NOMO-1 treated with dmso at 0.1 percent for 144 hours (cell line): ENCODE measurements at regions not wholly inside any gene's neighbourhood (a gene's known extent, or its start where the extent isn't known, plus 50 kb on each side); places are given as distances from the start of the nearest gene placed in this dataset.

Experiments
- DNase-seq: peaks from one replicate; lab custom pipeline; 2025; ENCODE audit not compliant: unreplicated experiment; lab: John Stamatoyannopoulos, UW

DNA sequence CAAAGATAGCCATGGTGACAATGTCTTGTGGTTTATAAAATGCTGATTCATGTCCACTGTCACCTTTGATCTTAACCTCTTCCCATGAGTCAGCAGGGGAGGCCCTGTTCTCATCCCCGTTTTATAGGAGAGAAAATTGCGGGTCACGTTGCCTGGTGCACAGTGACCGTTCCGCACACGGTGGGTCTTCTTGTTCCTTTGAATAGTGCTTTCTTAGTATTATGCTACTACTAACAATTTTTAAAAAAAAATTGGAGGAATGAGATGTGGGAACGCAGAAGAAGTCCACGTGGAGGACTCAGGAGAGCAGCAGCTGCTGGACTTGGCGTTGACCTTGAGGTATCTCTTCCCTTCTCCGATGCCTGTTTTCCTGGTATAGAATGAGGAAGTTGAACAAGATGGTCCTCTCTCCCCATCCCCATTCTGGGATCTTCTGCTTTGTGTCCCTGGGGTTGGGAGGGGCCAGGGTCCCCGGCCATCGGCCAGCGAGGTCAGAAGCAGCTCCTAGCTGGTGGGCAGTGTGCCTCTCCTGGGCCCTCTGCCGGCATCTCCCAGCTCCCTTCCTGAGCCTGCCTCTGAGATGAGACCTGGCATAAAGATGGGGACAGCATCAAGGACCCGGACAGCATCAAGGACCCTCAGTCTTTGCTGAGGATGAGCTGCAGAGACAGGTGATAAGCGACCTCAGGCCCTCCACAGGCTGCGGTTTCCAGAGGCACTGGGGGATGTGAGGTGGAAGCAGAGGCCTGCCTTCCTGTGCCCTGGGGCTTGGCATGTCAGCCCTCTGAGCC lies 143.9 kb downstream of the C9orf50 start:
- no peak for DNase-seq

DNA sequence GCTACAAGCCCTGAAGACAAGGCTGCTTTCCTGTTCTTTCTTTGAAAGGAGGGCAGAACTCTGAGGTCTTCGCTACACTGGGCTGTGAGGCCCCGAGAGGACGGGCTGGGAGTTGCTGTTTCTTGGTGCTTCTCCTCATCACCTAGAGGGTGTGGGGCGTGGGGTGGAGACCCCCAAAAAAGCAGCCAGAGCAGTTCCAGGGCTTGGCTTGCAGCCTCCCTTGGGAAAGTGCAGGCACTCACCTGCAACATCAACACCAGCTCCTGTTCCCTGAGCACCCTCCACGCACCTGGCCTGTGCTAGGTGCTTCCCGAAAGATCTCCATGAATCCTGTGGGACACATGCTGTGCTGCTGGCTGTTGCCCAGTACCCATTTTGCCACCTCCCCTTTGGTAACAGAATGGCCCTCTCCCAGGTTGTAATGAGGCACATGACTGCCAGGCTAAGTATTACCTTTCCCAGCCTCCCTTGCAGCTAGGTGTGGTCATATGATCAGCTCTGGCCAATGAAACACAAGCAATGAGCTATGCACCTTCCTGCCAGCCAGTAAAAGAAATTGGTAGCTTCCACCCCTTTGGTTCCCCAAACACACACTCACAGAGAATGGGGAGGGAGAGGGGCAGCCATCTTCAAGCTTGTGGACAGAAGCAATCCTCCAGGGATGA lies 146.0 kb downstream of the C9orf50 start:
- DNase-seq = no peak

DNA sequence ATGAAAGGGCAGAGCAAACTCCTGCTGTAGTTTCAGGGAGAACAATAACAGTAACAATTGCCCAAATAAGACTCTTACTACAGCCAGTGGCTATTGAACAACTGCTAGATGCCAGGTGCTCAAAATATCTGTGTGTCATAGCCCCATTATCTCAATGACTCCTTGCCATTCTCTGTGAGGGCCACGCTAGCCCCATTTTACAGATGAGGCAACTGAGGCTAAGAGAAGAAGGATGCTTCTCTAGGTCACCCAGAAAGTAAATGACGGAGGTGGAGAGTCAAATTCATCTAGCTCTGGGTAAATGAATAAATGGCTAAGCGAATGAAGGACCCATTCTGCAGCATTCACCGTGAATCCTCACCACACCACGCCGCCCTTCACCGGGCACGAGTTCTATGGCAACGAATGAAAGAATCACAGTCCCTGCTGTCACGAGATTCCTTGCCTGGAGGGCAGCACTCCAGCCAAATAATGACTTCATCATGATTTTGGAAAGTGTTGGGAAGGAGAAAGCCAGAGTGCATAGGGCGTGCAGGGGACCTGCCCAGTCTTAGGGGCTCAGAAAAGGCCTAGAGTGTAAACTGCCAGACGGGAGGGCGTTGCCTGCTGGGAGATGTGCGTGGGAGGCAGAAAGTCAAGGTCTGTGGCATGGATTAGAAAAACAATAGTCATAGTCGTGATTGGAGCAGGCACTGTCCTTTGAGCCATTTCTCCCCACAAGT lies 147.2 kb downstream of the C9orf50 start:
- no peak for DNase-seq

GRCh38 chr9:129472651-129473102 lies 148.2 kb downstream of the C9orf50 start:
- no peak for DNase-seq

DNA sequence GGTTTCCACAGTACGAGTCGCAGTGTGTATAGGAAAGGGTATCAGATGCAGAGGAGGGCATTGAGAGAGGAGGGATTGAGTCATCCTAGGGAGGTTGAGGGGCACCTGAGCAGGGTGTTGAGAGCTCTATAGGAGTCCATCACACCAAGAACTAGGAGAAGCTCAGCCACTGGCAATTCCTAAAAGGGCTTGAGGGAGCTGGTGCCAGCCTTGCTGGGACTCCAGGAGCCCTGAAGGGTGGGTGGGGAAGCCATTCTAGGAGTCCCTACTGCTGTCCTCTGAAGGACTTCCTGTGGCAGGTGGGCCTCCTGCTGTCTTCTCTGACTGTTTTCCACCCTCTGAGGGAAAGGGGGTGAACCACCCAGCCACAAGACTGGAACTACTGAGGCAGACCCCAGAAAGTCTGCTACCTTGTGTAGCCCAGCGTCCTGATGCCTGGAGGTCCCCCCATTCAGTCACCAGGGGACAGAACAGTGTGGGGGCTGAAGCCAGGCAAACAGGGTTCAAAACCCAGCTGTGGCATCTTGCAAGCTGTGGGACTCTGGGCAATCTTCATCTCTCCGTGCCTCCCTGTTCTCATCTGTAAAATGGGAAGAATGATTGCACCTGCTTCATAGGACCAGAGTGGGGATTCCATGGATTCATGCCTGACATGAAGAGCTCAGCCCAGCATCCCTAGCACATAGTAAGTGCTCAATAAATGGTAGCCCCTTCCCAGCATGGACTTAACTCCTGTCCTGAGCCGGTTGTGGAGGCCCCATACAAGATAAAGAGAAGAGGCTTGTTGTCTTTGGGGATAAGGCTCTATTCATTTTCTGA lies 149.5 kb downstream of the C9orf50 start:
- no peak for DNase-seq

DNA sequence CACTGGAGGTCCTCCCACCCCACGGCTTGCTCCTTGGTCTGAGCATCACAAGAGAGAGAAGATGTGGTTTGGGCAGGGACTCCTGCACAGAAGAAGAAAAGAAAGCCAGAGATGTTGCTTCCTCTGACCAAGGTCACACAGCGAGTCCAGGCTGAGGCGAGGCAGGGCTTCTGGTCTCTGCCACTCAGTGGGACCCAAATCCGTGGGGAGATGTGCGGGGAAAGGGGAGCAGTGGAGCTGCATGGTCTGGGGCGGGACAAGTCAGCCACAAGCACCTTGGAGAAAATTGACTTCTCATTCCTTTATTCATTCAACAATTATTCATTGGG lies 150.9 kb downstream of the C9orf50 start:
- DNase-seq = no peak

GRCh38 chr9:129469188-129469987 lies 151.5 kb downstream of the C9orf50 start:
- DNase-seq = no peak

- no peak for DNase-seq
Measured at GRCh38 chr9:129467739-129468666, 152.9 kb downstream of the C9orf50 start.

GRCh38 chr9:129467004-129467588 lies 153.8 kb downstream of the C9orf50 start:
- DNase-seq = no peak

GRCh38 chr9:129465834-129466535 lies 154.9 kb downstream of the C9orf50 start:
- no peak for DNase-seq

- DNase-seq = no peak
Measured at GRCh38 chr9:129464972-129465833, 155.7 kb downstream of the C9orf50 start.

- DNase-seq = no peak
Measured at GRCh38 chr9:129463994-129464393, 156.9 kb downstream of the C9orf50 start.

DNA sequence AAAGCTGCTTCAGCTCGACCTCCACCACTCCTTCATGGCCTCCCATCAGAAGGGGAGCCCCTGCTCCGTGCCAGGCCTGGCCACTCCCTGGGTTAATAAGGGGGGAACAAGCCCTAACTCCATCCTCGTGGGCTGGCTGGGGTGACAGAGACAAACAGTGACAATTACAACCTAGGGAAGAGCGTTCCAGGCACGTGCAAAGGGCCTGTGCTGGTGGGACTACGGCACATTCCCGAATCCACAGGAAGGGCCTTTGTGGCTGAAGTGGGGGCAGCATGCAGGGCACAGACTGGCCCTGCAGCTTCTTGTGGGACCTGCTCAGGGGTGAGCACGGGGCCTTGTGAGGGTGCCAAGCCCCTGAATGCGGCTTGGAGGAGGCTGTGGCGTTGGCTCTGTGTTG lies 157.4 kb downstream of the C9orf50 start:
- DNase-seq = no peak

GRCh38 chr9:129462360-129462759 lies 158.5 kb downstream of the C9orf50 start:
- DNase-seq = no peak

DNA sequence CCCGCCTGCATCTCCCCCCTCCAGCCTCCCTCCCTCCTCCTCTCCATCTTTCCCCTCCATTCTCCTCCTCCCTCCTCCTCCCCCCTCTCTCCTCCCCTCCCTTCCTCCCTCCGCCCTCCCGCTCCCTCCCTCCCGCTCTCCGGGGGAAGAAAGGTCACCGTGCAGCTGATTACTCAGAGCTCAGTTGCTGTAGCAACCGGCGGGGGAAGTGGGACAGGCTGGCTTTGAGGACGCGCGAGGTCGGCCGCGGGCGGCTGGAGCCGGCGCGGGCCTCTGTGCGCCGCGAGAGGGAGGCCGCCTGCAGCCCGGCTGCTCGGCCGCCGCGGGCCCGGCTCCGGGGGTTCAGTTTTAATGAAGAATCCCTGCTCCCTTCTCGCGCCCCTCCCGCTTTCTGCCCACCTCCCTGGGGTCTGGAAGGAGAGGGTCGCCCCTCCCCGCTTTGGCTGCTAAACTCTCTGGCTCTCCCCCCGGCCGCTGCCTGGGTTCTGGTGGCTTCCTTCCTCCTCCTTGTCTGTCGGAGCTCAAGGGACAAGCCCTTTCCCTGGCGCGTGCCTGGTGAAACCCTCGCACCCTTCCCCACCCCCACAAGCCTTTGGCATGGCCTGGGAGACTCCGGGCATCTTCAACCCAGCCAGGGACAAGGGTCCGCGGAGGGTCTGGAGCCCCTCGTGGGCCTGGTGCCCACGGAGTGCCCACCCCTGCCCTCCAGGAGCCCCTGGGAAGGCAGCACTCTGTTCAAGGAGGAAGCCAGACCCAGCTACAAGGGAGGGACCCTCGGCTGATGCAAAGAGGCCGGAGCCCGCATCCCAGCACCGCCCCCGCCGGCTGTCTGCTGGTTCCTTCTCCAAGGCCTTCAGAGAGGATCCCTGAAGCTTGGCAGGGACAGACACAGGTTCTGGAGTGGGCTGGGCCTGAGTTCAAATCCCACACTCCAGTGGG lies 160.3 kb downstream of the C9orf50 start:
- peak; percentile 92 for DNase-seq
